Psoas muscle (tissue), 7 donors: ENCODE measurements at regions not wholly inside any gene's neighbourhood (a gene's known extent, or its start where the extent isn't known, plus 50 kb on each side); places are given as distances from the start of the nearest gene placed in this dataset.

Source experiments
- ATAC-seq, 4 donors: fragments of 200-7000 bp; cut with Tn5 transposase; one replicate each; pipeline ENCODE4 v1.9.1; 2020; ENCODE audit warnings: moderate library complexity in 3 of 4, mild to moderate bottlenecking in 2 of 4
- DNase-seq, 2 donors: peaks; one replicate each; pipeline ENCODE4 v3.0.0-alpha.2; 2020
- H3K27ac ChIP-seq: fragments of 200-600 bp; one replicate; pipeline ENCODE4 v1.8.0; 2022
- H3K27me3 ChIP-seq, 3 donors: fragments of 200-600 bp in 1 of 3; one replicate each; pipeline versions ENCODE4 v1.6.1 to v1.8.0; 2013 to 2022; ENCODE audit warnings: low read length in 2 of 3, mild to moderate bottlenecking in 2 of 3, moderate library complexity in 1 of 3; ENCODE audit not compliant: insufficient read depth in 3 of 3
- H3K36me3 ChIP-seq, 2 donors: fragments of 200-600 bp in 1 of 2; one replicate each; pipeline versions ENCODE4 v1.6.1 to v1.8.0; 2013 to 2022; ENCODE audit warnings: low read depth in 1 of 2, mild to moderate bottlenecking in 1 of 2, moderate library complexity in 1 of 2; ENCODE audit not compliant: insufficient read depth in 1 of 2
- H3K4me1 ChIP-seq: fragments of 200-600 bp; one replicate; pipeline ENCODE4 v1.8.0; 2022
- H3K4me3 ChIP-seq: fragments of 200-600 bp; one replicate; pipeline ENCODE4 v1.8.0; 2022; ENCODE audit warnings: mild to moderate bottlenecking
- H3K9me3 ChIP-seq: fragments of 200-600 bp; one replicate; pipeline ENCODE4 v1.8.0; 2022
- CTCF ChIP-seq: fragments of 200-600 bp; IDR thresholded peaks from one replicate; pipeline ENCODE4 v1.8.0; 2022; ENCODE audit warnings: antibody characterized with exemption
- WGBS, 3 donors: extraction: QIAGEN DNeasy Blood & Tissue Kit; methylation state at CpG; one replicate each; pipeline versions ENCODE4 v1.1.6 to v1.1.7; 2013; 5-methylcytosine and 5-hydroxymethylcytosine counted together
- intact Hi-C, 2 donors: fragments of 100-400 bp; cut with DNase I; formaldehyde crosslinking; loops; one replicate each; pipeline versions ENCODE4 v1.11.0 to v1.14.2; 2022
- donor health status: healthy with polysubstance abuse.
- donor health status: DM: no; HTN: no; CAD: no; lungs with moderate emphysema.
- donor health status: Bipolar disorder and iron deficiency.
- donor health status: healthy.
- donor health status: DM: yes; HTN: yes; CAD: no.
- donor health status: DM: no; HTN: no; CAD: no.
- donor health status: DM: yes; HTN: yes; CAD: no.

DNA sequence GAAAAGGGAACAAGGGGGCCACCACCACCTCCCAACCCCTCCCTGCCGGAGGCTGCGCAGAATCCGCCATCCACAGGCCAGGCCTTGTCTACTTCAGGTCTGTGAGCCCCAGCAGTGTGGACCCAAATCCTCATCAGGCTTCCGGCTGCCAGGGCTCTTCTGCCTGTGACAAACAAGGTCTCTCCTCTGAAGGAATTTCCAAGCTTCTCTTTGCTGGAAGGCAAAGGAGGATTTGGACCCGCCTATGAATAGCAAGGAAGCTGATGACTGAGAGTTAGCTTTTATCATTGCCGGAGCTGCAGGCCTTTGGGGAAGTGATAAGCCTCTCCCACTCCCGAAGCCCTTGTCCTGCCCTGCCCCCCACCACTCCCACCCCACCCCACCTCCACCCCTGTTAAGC lies 93.7 kb upstream of the SH3BP4 start:
- intact Hi-C loops: no loop called here
- no peak for TF ChIP-seq CTCF
- DNase-seq (no peak), ATAC-seq (no peak)
- Histone ChIP-seq H3K27me3 (no peaks in the 10 kb centered on the region), H3K36me3 (no peaks in the 10 kb centered on the region), H3K27ac (no peak overlapping the region), H3K9me3 (no peaks in the 10 kb centered on the region), H3K4me1 (no peaks in the 10 kb centered on the region), H3K4me3 (no peak overlapping the region)
- 86 to 89% (median 87%) methylated on average over 7 of the region's 7 CpGs for WGBS, 3 donors

DNA sequence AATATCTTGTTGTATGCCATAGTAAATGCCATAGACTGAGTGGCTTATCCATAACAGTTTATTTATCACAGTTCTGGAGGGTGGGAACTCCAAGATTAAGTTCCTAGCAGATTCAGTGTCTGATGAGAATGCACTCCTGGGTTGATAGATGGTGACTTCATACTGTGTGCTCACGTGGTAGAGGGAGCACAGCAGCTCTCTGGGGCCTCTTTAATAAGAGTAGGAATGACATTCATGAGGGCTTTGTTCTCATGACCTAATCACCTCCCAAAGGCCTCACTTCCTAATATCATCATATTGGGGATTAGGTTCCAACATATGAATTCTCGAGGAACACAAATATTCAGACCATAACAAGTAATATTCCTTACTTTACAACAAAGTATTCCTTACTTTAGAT lies 98.1 kb upstream of the SH3BP4 start:
- TF ChIP-seq CTCF: no peak
- DNase-seq (no peak), ATAC-seq (no peak)
- WGBS, 3 donors: 46 to 53% (median 48%) methylated on average over 2 of the region's 2 CpGs
- Histone ChIP-seq H3K4me3 (no peak overlapping the region), H3K27me3 (no peaks in the 10 kb centered on the region), H3K27ac (no peak overlapping the region), H3K9me3 (no peaks in the 10 kb centered on the region), H3K36me3 (no peaks in the 10 kb centered on the region), H3K4me1 (no peaks in the 10 kb centered on the region)
- intact Hi-C loops: no loop called here

GRCh38 chr2:234852941-234853340 lies 98.9 kb upstream of the SH3BP4 start:
- Histone ChIP-seq H3K4me3 (no peak overlapping the region), H3K4me1 (no peaks in the 10 kb centered on the region), H3K27ac (no peak overlapping the region), H3K36me3 (no peaks in the 10 kb centered on the region), H3K27me3 (no peaks in the 10 kb centered on the region), H3K9me3 (no peaks in the 10 kb centered on the region)
- TF ChIP-seq CTCF: no peak
- intact Hi-C loops: no loop called here
- no peak for DNase-seq
- WGBS, 3 donors: 81 to 88% (median 85%) methylated on average over 5 of the region's 5 CpGs
- no peak for ATAC-seq

DNA sequence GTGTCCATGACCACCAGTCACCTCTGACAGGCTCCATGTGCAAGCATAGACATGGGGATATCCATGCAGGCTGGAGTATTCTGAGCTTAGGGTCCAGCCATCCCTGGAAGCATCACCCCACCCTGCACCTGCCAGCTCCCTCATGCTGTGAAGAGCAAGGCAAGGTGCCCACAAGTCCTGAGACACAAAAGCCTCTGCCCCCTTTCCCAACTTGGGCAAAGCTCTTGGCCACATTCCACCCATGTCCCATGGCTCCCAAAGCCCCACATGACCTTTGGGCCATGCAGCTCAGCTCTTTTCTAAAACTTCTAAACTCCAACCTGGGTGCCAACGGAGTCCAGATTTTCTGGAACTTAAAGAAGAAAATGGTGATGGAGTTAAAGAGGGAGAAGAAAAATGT lies 99.8 kb upstream of the SH3BP4 start:
- no peak for TF ChIP-seq CTCF
- 80 to 83% (median 81%) methylated on average over 1 of the region's 1 CpG for WGBS, 3 donors
- DNase-seq (no peak), ATAC-seq (no peak)
- H3K36me3 ChIP-seq: no peaks in the 10 kb centered on the region
- intact Hi-C loops: no loop called here
- H3K4me1 ChIP-seq: no peaks in the 10 kb centered on the region
- H3K27me3 ChIP-seq: no peaks in the 10 kb centered on the region
- H3K4me3 ChIP-seq: no peak overlapping the region
- H3K9me3 ChIP-seq: no peaks in the 10 kb centered on the region
- H3K27ac ChIP-seq: no peak overlapping the region

DNA sequence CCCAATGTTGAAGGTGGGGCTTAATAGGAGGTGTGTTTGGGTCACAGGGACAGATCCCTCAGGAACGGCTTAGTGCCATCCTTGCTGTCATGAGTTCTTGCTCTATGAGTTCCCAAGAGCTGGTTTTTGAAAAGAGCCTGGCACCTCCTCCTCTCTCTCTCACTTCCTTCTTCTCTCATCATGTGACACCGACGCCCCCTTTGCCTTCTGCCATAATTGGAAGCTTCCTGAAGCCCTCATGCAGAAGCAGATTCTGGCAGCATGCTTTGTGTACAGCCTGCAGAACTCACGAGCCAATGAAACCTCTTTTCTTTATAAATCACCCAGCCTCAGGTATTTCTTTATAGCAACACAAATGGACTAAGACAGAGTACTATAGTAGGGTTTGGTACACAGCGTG lies 100.4 kb upstream of the SH3BP4 start:
- Histone ChIP-seq H3K36me3 (no peaks in the 10 kb centered on the region), H3K27me3 (no peaks in the 10 kb centered on the region), H3K9me3 (no peaks in the 10 kb centered on the region), H3K4me1 (no peaks in the 10 kb centered on the region), H3K27ac (no peak overlapping the region), H3K4me3 (no peak overlapping the region)
- no peak for ATAC-seq
- 85 to 91% (median 86%) methylated on average over 5 of the region's 5 CpGs for WGBS, 3 donors
- intact Hi-C loops: no loop called here
- no peak for DNase-seq
- no peak for TF ChIP-seq CTCF
